ENCODE measurements at regions not wholly inside any gene's neighbourhood (a gene's known extent, or its start where the extent isn't known, plus 50 kb on each side); places are given as distances from the start of the nearest gene placed in this dataset.
A peak's percentile ranks its signal among the peaks of the same experiment; 100 is the strongest.

GRCh38 chr5:155938051-155938450, 388.9 kb upstream of the SGCD start:
- DNase-seq (ENCODE audit: low read depth): no peak
- no peak overlapping the region for H3K4me3 ChIP-seq (ENCODE audit: low read depth, low read length)
- TF ChIP-seq, protein P1, sequence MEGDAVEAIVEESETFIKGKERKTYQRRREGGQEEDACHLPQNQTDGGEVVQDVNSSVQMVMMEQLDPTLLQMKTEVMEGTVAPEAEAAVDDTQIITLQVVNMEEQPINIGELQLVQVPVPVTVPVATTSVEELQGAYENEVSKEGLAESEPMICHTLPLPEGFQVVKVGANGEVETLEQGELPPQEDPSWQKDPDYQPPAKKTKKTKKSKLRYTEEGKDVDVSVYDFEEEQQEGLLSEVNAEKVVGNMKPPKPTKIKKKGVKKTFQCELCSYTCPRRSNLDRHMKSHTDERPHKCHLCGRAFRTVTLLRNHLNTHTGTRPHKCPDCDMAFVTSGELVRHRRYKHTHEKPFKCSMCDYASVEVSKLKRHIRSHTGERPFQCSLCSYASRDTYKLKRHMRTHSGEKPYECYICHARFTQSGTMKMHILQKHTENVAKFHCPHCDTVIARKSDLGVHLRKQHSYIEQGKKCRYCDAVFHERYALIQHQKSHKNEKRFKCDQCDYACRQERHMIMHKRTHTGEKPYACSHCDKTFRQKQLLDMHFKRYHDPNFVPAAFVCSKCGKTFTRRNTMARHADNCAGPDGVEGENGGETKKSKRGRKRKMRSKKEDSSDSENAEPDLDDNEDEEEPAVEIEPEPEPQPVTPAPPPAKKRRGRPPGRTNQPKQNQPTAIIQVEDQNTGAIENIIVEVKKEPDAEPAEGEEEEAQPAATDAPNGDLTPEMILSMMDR (conservative IDR thresholded peaks at IDR 0.05; ENCODE audit: low read depth, low read length): no peak

GRCh38 chr5:155941340-155941739, 385.6 kb upstream of the SGCD start:
- H3K4me3 ChIP-seq (ENCODE audit: low read depth, low read length): no peak overlapping the region
- TF ChIP-seq, protein P1 (conservative IDR thresholded peaks at IDR 0.05; ENCODE audit: low read depth, low read length): no peak
- DNase-seq (ENCODE audit: low read depth): no peak

GRCh38 chr5:155943516-155944407, 383.2 kb upstream of the SGCD start:
- TF ChIP-seq, protein P1 (conservative IDR thresholded peaks at IDR 0.05; ENCODE audit: low read depth, low read length): peak; percentile 61
- peak; percentile 33 for DNase-seq (ENCODE audit: low read depth)
- H3K4me3 ChIP-seq (ENCODE audit: low read depth, low read length): no peak overlapping the region

GRCh38 chr5:155947394-155948062, 379.4 kb upstream of the SGCD start:
- TF ChIP-seq, protein P1 (conservative IDR thresholded peaks at IDR 0.05; ENCODE audit: low read depth, low read length): no peak
- no peak overlapping the region for H3K4me3 ChIP-seq (ENCODE audit: low read depth, low read length)
- no peak for DNase-seq (ENCODE audit: low read depth)

GRCh38 chr5:155948576-155948975, 378.4 kb upstream of the SGCD start:
- TF ChIP-seq, protein P1 (conservative IDR thresholded peaks at IDR 0.05; ENCODE audit: low read depth, low read length): no peak
- H3K4me3 ChIP-seq (ENCODE audit: low read depth, low read length): no peak overlapping the region
- DNase-seq (ENCODE audit: low read depth): no peak

GRCh38 chr5:155952486-155953089, 374.4 kb upstream of the SGCD start:
- TF ChIP-seq, protein P1 (conservative IDR thresholded peaks at IDR 0.05; ENCODE audit: low read depth, low read length): no peak
- DNase-seq (ENCODE audit: low read depth): no peak
- no peak overlapping the region for H3K4me3 ChIP-seq (ENCODE audit: low read depth, low read length)

All from choroid plexus epithelial cell (primary cell).